ENCODE measurements at regions not wholly inside any gene's neighbourhood (a gene's known extent, or its start where the extent isn't known, plus 50 kb on each side); places are given as distances from the start of the nearest gene placed in this dataset.

DNA sequence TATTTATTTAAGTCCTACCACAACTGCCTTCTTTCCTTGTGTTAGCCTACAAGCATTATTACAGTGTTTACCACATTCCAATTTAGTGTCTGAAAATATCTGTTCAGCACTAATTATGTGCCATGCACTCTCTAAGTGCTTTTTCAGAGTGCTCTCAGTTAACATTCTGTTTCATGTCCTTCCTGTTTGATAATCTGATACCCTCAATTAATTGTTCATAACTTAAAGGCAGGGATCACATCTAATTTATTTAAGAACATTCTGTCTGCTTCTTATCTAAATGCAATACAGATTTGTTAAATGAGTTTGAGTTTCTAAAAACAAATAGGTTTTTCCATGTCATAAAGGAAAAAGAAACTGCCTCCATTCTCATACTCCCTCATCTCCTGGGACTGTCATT is 649.6 kb upstream of the ATXN8OS start:
- H3K9me3 ChIP-seq (ENCODE audit: low read depth, low read length): no peaks in the 10 kb centered on the region
- TF ChIP-seq POLR2AphosphoS5 (IDR thresholded peaks at IDR 0.05; ENCODE audit: borderline replicate concordance, low read depth, low read length) (no peak), FOXP2 (optimal IDR thresholded peaks at IDR 0.05; ENCODE audit: control extremely low read depth, extremely low read length, insufficient read depth) (no peak), EZH2 (IDR thresholded peaks at IDR 0.05) (no peak)
- no peak overlapping the region for H3K9ac ChIP-seq (ENCODE audit: insufficient read length)
- no peak for DNase-seq (ENCODE audit: low read depth, low spot score)
- no peak overlapping the region for H3K27ac ChIP-seq
- no peaks in the 10 kb centered on the region for H3K36me3 ChIP-seq (ENCODE audit: insufficient read depth, low read length)
- no peak overlapping the region for H3K4me3 ChIP-seq

DNA sequence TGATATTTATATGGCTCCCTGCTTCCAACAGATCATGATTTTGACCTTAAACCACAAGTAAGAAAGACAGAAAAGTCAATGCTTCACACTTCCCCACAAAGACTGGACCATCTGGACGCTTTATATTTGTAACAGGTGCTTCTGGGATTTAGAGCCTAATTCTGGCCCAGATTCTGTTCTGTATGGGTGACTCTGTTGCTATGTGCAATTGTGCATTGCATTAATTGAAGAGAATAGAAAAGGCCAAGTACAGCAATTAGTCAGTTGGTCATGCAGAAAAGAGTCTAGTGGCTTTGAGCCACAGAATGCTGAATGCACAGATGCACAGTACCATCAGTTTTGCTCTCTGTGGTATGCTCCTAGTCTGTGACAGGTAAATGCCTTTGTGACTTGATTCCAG is 657.4 kb upstream of the ATXN8OS start:
- Histone ChIP-seq H3K4me3 (no peak overlapping the region), H3K27ac (no peak overlapping the region), H3K9me3 (ENCODE audit: low read depth, low read length) (no peaks in the 10 kb centered on the region), H3K9ac (ENCODE audit: insufficient read length) (no peak overlapping the region), H3K36me3 (ENCODE audit: insufficient read depth, low read length) (no peaks in the 10 kb centered on the region)
- no peak for DNase-seq (ENCODE audit: low read depth, low spot score)
- no peak for TF ChIP-seq EZH2 (IDR thresholded peaks at IDR 0.05)
- TF ChIP-seq POLR2AphosphoS5 (IDR thresholded peaks at IDR 0.05; ENCODE audit: borderline replicate concordance, low read depth, low read length): no peak
- TF ChIP-seq FOXP2 (optimal IDR thresholded peaks at IDR 0.05; ENCODE audit: control extremely low read depth, extremely low read length, insufficient read depth): no peak

DNA sequence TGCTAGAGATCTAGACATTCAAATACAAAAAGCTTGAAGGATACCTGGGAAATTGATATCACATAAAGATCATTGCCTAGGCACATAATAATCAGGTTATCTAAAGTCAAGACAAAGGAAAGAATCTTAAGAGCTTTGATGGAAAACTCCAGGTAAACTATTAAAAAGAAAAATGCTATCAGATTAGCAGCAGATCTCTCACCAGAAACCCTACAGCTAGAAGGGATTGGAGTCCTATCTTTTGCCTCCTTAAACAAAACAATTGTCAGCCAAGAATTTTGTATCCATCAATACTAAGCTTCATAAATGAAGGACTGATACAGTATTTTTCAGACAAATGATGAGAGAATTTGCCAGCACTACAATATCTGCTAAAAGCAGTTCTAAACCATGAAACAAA is 682.4 kb upstream of the ATXN8OS start:
- no peak for DNase-seq (ENCODE audit: low read depth, low spot score)
- Histone ChIP-seq H3K9ac (ENCODE audit: insufficient read length) (no peak overlapping the region), H3K36me3 (ENCODE audit: insufficient read depth, low read length) (no peaks in the 10 kb centered on the region), H3K27ac (no peak overlapping the region), H3K9me3 (ENCODE audit: low read depth, low read length) (no peaks in the 10 kb centered on the region), H3K4me3 (no peak overlapping the region)
- TF ChIP-seq POLR2AphosphoS5 (IDR thresholded peaks at IDR 0.05; ENCODE audit: borderline replicate concordance, low read depth, low read length) (no peak), FOXP2 (optimal IDR thresholded peaks at IDR 0.05; ENCODE audit: control extremely low read depth, extremely low read length, insufficient read depth) (no peak), EZH2 (IDR thresholded peaks at IDR 0.05) (no peak)

DNA sequence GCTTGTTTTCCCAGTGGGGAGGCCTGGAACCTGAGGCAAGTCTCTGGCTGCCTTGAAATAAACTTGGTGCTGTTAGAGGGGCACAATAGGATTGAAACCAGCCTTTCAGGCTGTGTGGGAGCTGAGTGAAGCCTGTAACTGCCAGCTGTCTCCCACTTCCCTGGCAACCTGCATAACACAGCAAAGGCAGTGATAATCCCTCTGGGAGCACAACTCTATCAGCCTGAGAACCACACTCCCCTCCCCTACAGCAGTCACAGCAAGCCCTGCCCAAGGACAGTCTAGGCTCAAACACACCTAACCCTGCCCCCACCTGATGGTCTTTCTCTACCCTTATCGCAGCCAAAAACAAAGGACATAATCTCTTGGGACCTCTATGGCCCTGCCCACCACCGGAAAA is 683.8 kb upstream of the ATXN8OS start:
- Histone ChIP-seq H3K4me3 (no peak overlapping the region), H3K9ac (ENCODE audit: insufficient read length) (no peak overlapping the region), H3K36me3 (ENCODE audit: insufficient read depth, low read length) (no peaks in the 10 kb centered on the region), H3K27ac (no peak overlapping the region), H3K9me3 (ENCODE audit: low read depth, low read length) (no peaks in the 10 kb centered on the region)
- no peak for TF ChIP-seq POLR2AphosphoS5 (IDR thresholded peaks at IDR 0.05; ENCODE audit: borderline replicate concordance, low read depth, low read length)
- no peak for TF ChIP-seq FOXP2 (optimal IDR thresholded peaks at IDR 0.05; ENCODE audit: control extremely low read depth, extremely low read length, insufficient read depth)
- TF ChIP-seq EZH2 (IDR thresholded peaks at IDR 0.05): no peak
- DNase-seq (ENCODE audit: low read depth, low spot score): no peak

DNA sequence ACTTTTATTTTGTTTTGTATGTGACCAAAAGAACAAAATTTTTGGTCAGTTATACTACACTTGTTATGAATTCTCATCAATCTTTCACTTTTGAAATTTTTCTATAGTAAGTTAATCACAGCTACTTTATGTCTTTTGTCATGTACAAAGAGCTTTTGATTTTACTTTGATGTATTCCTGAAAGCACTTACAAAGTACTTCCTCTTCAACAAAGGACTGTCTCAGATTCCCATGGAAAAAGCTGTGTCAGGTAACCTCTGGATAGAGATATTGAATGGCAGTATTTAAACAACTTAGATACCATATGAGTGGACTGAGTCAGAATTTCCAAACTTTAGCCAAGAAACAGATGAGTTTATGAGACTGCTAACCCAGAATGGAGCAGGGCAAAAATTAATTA is 689.3 kb upstream of the ATXN8OS start:
- Histone ChIP-seq H3K36me3 (ENCODE audit: insufficient read depth, low read length) (no peaks in the 10 kb centered on the region), H3K27ac (no peak overlapping the region), H3K9ac (ENCODE audit: insufficient read length) (no peak overlapping the region), H3K9me3 (ENCODE audit: low read depth, low read length) (no peaks in the 10 kb centered on the region), H3K4me3 (no peak overlapping the region)
- no peak for DNase-seq (ENCODE audit: low read depth, low spot score)
- no peak for TF ChIP-seq POLR2AphosphoS5 (IDR thresholded peaks at IDR 0.05; ENCODE audit: borderline replicate concordance, low read depth, low read length)
- TF ChIP-seq EZH2 (IDR thresholded peaks at IDR 0.05): no peak
- TF ChIP-seq FOXP2 (optimal IDR thresholded peaks at IDR 0.05; ENCODE audit: control extremely low read depth, extremely low read length, insufficient read depth): no peak

DNA sequence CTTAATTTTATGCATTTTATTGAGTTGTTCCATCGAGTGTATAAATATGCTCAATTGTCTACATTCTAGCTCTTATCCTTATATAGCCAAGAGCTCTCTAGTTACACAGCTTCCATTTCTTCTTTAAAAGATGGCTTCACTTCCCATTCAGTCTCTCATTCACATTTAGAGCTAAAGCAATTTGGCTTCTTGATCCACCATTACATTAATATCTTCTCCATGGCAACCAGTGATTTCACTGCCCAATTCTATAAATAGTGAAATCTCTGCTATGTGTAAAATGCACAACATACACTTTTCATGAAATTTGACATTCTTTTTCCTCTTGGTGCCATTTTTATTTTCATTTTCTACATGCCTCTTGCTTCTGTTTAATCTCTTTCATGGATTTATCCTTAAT is 696.9 kb upstream of the ATXN8OS start:
- no peak for DNase-seq (ENCODE audit: low read depth, low spot score)
- H3K36me3 ChIP-seq (ENCODE audit: insufficient read depth, low read length): no peaks in the 10 kb centered on the region
- H3K27ac ChIP-seq: no peak overlapping the region
- no peak overlapping the region for H3K4me3 ChIP-seq
- no peaks in the 10 kb centered on the region for H3K9me3 ChIP-seq (ENCODE audit: low read depth, low read length)
- TF ChIP-seq EZH2 (IDR thresholded peaks at IDR 0.05) (no peak), POLR2AphosphoS5 (IDR thresholded peaks at IDR 0.05; ENCODE audit: borderline replicate concordance, low read depth, low read length) (no peak), FOXP2 (optimal IDR thresholded peaks at IDR 0.05; ENCODE audit: control extremely low read depth, extremely low read length, insufficient read depth) (no peak)
- H3K9ac ChIP-seq (ENCODE audit: insufficient read length): no peak overlapping the region

DNA sequence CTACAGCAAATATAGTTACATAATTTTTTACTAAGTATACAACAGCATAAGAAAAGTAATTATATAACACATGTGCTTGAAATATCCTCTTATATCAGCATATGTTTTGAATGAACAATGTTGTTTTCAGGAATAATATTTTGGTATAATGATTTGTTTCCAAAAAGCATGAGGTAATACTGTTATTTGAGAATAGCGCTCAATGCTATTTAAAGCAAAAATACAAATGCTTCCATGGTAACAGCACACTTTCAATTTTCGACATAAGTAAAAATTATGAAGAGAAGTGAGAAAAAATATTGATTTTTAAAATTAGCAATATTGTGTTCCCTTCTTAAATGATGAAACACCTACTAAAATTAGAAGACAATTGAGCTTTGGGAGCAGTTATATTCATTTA is 715.9 kb upstream of the ATXN8OS start:
- no peak overlapping the region for H3K4me3 ChIP-seq
- no peaks in the 10 kb centered on the region for H3K9me3 ChIP-seq (ENCODE audit: low read depth, low read length)
- H3K27ac ChIP-seq: no peak overlapping the region
- no peaks in the 10 kb centered on the region for H3K36me3 ChIP-seq (ENCODE audit: insufficient read depth, low read length)
- TF ChIP-seq POLR2AphosphoS5 (IDR thresholded peaks at IDR 0.05; ENCODE audit: borderline replicate concordance, low read depth, low read length) (no peak), EZH2 (IDR thresholded peaks at IDR 0.05) (no peak), FOXP2 (optimal IDR thresholded peaks at IDR 0.05; ENCODE audit: control extremely low read depth, extremely low read length, insufficient read depth) (no peak)
- no peak overlapping the region for H3K9ac ChIP-seq (ENCODE audit: insufficient read length)
- DNase-seq (ENCODE audit: low read depth, low spot score): no peak

DNA sequence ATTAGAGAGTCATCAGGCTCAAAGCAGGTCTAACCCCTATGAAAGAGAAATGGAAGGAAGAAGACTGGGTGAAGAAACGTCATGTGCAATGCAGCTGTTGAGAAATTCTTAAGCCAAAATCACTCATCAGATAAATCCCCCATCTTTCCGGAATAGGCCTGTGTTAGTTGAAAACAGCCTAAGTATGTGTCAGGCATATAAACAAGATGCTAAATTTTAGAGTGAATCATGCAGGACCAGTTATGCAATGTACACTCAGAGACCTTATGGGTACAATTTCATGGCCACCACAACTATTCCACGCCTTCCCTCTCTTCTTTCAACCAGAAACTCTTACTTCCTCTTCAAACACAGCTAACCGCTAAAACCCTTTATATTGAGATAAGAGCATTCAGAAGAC is 717.7 kb upstream of the ATXN8OS start:
- no peaks in the 10 kb centered on the region for H3K36me3 ChIP-seq (ENCODE audit: insufficient read depth, low read length)
- H3K9me3 ChIP-seq (ENCODE audit: low read depth, low read length): no peaks in the 10 kb centered on the region
- no peak for DNase-seq (ENCODE audit: low read depth, low spot score)
- no peak overlapping the region for H3K9ac ChIP-seq (ENCODE audit: insufficient read length)
- H3K4me3 ChIP-seq: no peak overlapping the region
- TF ChIP-seq EZH2 (IDR thresholded peaks at IDR 0.05) (no peak), POLR2AphosphoS5 (IDR thresholded peaks at IDR 0.05; ENCODE audit: borderline replicate concordance, low read depth, low read length) (no peak), FOXP2 (optimal IDR thresholded peaks at IDR 0.05; ENCODE audit: control extremely low read depth, extremely low read length, insufficient read depth) (no peak)
- no peak overlapping the region for H3K27ac ChIP-seq

DNA sequence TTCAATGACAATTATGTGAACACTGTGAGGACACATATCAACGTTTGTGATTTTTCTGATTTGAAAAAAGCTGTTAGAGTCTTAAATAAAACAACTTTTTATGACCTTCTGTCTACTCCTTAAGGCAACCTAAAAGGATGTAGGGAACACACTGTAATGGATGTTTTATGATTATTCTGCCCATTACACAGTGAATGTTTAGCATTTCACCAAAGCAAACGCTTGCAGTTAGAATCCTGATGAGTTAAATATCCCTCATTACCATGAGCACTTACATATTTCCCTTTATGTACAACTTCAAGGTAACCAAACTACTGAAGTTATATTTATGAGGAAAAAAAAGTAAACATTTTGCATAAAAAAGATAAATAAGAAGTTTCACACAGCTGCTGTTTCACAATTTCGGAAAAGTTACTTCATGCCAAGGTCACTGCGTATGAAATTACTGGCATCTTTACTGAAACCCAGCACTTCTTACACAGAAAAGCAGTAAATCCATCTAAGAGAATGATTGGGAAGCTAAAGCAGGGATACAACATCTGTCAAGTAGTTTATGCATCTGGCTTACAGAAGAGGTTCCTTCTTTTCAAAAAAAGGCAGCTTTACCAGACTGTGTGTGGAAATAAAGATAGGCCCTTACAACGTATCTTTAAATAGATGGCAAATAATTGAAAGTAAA is 733.7 kb upstream of the ATXN8OS start:
- no peak overlapping the region for H3K4me3 ChIP-seq
- no peak for TF ChIP-seq FOXP2 (optimal IDR thresholded peaks at IDR 0.05; ENCODE audit: control extremely low read depth, extremely low read length, insufficient read depth)
- no peak for TF ChIP-seq EZH2 (IDR thresholded peaks at IDR 0.05)
- TF ChIP-seq POLR2AphosphoS5 (IDR thresholded peaks at IDR 0.05; ENCODE audit: borderline replicate concordance, low read depth, low read length): no peak
- no peak overlapping the region for H3K9ac ChIP-seq (ENCODE audit: insufficient read length)
- no peak overlapping the region for H3K27ac ChIP-seq
- H3K9me3 ChIP-seq (ENCODE audit: low read depth, low read length): no peaks in the 10 kb centered on the region
- no peak for DNase-seq (ENCODE audit: low read depth, low spot score)
- no peaks in the 10 kb centered on the region for H3K36me3 ChIP-seq (ENCODE audit: insufficient read depth, low read length)

Measured in SK-N-MC (cell line).